GM12878 (cell line): ENCODE measurements at regions not wholly inside any gene's neighbourhood (a gene's known extent, or its start where the extent isn't known, plus 50 kb on each side); places are given as distances from the start of the nearest gene placed in this dataset.
A peak's percentile ranks its signal among the peaks of the same experiment; 100 is the strongest.
"Not testable (repeated sequence)": the region's sequence is repeated elsewhere in the genome, so short reads cannot be mapped to it uniquely, and the experiment has no call there.

ENCODE experiments used
- ATAC-seq: fragments of 200-7000 bp; cut with Tn5 transposase; 3 replicates; pipeline ENCODE4 v1.9.1; 2020; ENCODE audit warnings: mild to moderate bottlenecking, moderate library complexity
- BruUV-seq: library from RNA; stranded (reverse); fragments of 400-500 nt; replicated peaks from 2 replicates; lab custom pipeline; 2021; lab: Mats Ljungman, UMichigan
- CTCF ChIA-PET: fragments of 300-600 bp; sonication (Branson Sonifier 250); formaldehyde crosslinking; extraction: SDS; loops from one replicate; lab custom pipeline; 2021; ENCODE audit warnings: inconsistent platforms; lab: Yijun Ruan, JAX
- POLR2A ChIA-PET: fragments of 350-600 bp; formaldehyde crosslinking; extraction: SDS; loops from one replicate; lab custom pipeline; 2021; ENCODE audit warnings: inconsistent platforms; lab: Charles Lee
- RAD21 ChIA-PET: fragments of 300-600 bp; sonication (Branson Sonifier 250); formaldehyde crosslinking; loops from one replicate; lab custom pipeline; 2023; ENCODE audit warnings: antibody characterized with exemption; ENCODE audit not compliant: unreplicated experiment; lab: Charles Lee
- SMC1A ChIA-PET: fragments of 300-600 bp; sonication (Branson Sonifier 250); formaldehyde crosslinking; loops from one replicate; lab custom pipeline; 2023; ENCODE audit not compliant: unreplicated experiment, uncharacterized antibody; lab: Charles Lee
- DNase-seq: peaks from one replicate; pipeline ENCODE4 v3.0.0-alpha.2; 2011; ENCODE audit warnings: low read depth, low spot score
- FAIRE-seq: peaks from 3 replicates; lab custom pipeline; 2011; peaks lifted over from hg19 to GRCh38; lab: Jason Lieb, UNC
- H2AFZ ChIP-seq: 2 replicates; pipeline ENCODE4 v1.6.0; 2011; ENCODE audit warnings: low read depth, low read length, control low read depth; ENCODE audit not compliant: control insufficient read depth
- H3K27ac ChIP-seq: 2 replicates; pipeline ENCODE4 v1.5.1; 2011; ENCODE audit warnings: control low read depth; ENCODE audit not compliant: control insufficient read depth, insufficient read depth
- H3K27me3 ChIP-seq, 2 experiments: replicated peaks in 1 of 2; 2 replicates each; pipeline versions ENCODE4 v1.6.0 to v1.6.1; 2011; ENCODE audit warnings: low read length in 1 of 2; ENCODE audit not compliant: control insufficient read depth in 2 of 2, insufficient read depth in 2 of 2
- H3K36me3 ChIP-seq, 2 experiments: 2 replicates each; pipeline ENCODE4 v1.5.1; 2011; ENCODE audit warnings: low read length in 1 of 2; ENCODE audit not compliant: control insufficient read depth in 2 of 2, insufficient read depth in 2 of 2
- H3K4me1 ChIP-seq: 2 replicates; pipeline ENCODE4 v1.6.1; 2011; ENCODE audit warnings: mild to moderate bottlenecking, low read length, moderate library complexity, mixed read lengths; ENCODE audit not compliant: control insufficient read depth, insufficient read depth
- H3K4me2 ChIP-seq: 2 replicates; pipeline ENCODE4 v1.6.0; 2011; ENCODE audit warnings: control low read depth; ENCODE audit not compliant: control insufficient read depth, insufficient read depth
- H3K4me3 ChIP-seq: fragments of 200-600 bp; sonication (generic); 2 replicates; pipeline ENCODE4 v1.5.1; 2016
- H3K79me2 ChIP-seq: 2 replicates; pipeline ENCODE4 v1.6.0; 2011; ENCODE audit warnings: low read length; ENCODE audit not compliant: control insufficient read depth, insufficient read depth
- H3K9ac ChIP-seq: 2 replicates; pipeline ENCODE4 v1.8.0; 2011; ENCODE audit warnings: low read length, control low read depth, mixed read lengths; ENCODE audit not compliant: control insufficient read depth, insufficient read depth
- H3K9me3 ChIP-seq: replicated peaks from 3 replicates; pipeline ENCODE4 v1.5.1; 2011; ENCODE audit warnings: mild to moderate bottlenecking, low read length; ENCODE audit not compliant: control insufficient read depth, insufficient read depth
- H4K20me1 ChIP-seq: 2 replicates; pipeline ENCODE4 v1.6.0; 2011; ENCODE audit not compliant: control insufficient read depth, insufficient read depth
- BCL3 ChIP-seq: IDR thresholded peaks from 2 replicates; pipeline ENCODE4 v1.6.1; 2011; ENCODE audit warnings: borderline replicate concordance, low read depth, mild to moderate bottlenecking, moderate library complexity, low read length; ENCODE audit not compliant: insufficient read depth, poor library complexity, severe bottlenecking
- IRF3 ChIP-seq: fragments of 450-650 bp; IDR thresholded peaks from 2 replicates; pipeline ENCODE4 v1.6.1; 2014; ENCODE audit warnings: mild to moderate bottlenecking
- IRF4 ChIP-seq: IDR thresholded peaks from 2 replicates; pipeline ENCODE4 v1.6.1; 2011; ENCODE audit warnings: low read depth, low read length
- RELA ChIP-seq: fragments of 450-650 bp; IDR thresholded peaks from 2 replicates; pipeline ENCODE4 v1.8.0; 2014; ENCODE audit warnings: borderline replicate concordance; ENCODE audit not compliant: partially characterized antibody
- WGBS: methylation state at CpG from one replicate; pipeline ENCODE4 v1.1.6; 2016; ENCODE audit warnings: low lambda C conversion rate; ENCODE audit not compliant: insufficient replicate concordance, insufficient coverage; ENCODE audit errors: missing lambda C conversion rate; 5-methylcytosine and 5-hydroxymethylcytosine counted together
- in situ Hi-C: fragments of 300-500 bp; cut with MboI; formaldehyde crosslinking; loops from 9 replicates; pipeline ENCODE4 v1.14.3; 2018; ENCODE audit warnings: mixed read lengths
- intact Hi-C: fragments of 100-400 bp; cut with micrococcal nuclease; formaldehyde crosslinking; loops from one replicate; pipeline ENCODE4 v1.14.2; 2022; ENCODE audit not compliant: unreplicated experiment
- TF ChIP-seq, protein P1 (sequence below): fragments of 150-350 bp; IDR thresholded peaks from 2 replicates; pipeline ENCODE4 v1.6.1; 2016; ENCODE audit warnings: low read depth, low read length

DNA sequence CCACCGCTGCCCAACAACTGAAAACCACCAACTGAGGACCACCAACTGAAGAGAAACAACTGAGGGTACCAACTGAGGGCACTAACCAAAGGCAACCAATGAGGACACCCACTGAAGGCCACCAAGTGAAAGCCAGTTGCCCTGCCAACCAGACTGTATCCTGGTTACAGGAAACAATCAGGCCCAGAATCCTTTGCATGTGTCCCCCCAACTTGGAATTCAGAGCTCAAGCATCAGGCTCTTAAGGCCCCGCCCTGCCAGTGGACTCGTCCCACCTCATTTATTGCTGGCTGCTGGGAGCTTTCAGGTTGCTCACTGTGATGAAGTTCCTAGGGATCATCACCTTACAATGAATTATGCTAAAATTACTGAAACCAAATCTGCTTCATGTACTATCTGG, 76.6 kb upstream of the ABI1 start (continued):
- TF ChIP-seq, protein P1, sequence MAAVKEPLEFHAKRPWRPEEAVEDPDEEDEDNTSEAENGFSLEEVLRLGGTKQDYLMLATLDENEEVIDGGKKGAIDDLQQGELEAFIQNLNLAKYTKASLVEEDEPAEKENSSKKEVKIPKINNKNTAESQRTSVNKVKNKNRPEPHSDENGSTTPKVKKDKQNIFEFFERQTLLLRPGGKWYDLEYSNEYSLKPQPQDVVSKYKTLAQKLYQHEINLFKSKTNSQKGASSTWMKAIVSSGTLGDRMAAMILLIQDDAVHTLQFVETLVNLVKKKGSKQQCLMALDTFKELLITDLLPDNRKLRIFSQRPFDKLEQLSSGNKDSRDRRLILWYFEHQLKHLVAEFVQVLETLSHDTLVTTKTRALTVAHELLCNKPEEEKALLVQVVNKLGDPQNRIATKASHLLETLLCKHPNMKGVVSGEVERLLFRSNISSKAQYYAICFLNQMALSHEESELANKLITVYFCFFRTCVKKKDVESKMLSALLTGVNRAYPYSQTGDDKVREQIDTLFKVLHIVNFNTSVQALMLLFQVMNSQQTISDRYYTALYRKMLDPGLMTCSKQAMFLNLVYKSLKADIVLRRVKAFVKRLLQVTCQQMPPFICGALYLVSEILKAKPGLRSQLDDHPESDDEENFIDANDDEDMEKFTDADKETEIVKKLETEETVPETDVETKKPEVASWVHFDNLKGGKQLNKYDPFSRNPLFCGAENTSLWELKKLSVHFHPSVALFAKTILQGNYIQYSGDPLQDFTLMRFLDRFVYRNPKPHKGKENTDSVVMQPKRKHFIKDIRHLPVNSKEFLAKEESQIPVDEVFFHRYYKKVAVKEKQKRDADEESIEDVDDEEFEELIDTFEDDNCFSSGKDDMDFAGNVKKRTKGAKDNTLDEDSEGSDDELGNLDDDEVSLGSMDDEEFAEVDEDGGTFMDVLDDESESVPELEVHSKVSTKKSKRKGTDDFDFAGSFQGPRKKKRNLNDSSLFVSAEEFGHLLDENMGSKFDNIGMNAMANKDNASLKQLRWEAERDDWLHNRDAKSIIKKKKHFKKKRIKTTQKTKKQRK, result no peak
- TF ChIP-seq RELA (no peak), IRF4 (no peak), IRF3 (no peak), BCL3 (no peak)

- BruUV-seq, H3K4me1 ChIP-seq, CTCF ChIA-PET, H3K9ac ChIP-seq, DNase-seq, H2AFZ ChIP-seq, H3K36me3 ChIP-seq, intact Hi-C loops, ATAC-seq, H4K20me1 ChIP-seq, H3K27me3 ChIP-seq, H3K4me2 ChIP-seq, POLR2A ChIA-PET, H3K79me2 ChIP-seq, H3K4me3 ChIP-seq, H3K9me3 ChIP-seq, in situ Hi-C loops, RAD21 ChIA-PET, H3K27ac ChIP-seq: not testable (repeated sequence)
- peak; percentile 54 for FAIRE-seq
- 63% methylated on average over 11 of the region's 11 CpGs for WGBS
- SMC1A ChIA-PET, result interaction anchor here (0.6 kb wide), 1 partner anchor 428 kb away, joined by 4 read pairs; no protein-coding TSS in a partner anchor
These were observed 73.4 kb upstream of the ABI1 start for GRCh38 chr10:26934190-26934589.
